Stomach (tissue), 8 donors: ENCODE measurements at regions not wholly inside any gene's neighbourhood (a gene's known extent, or its start where the extent isn't known, plus 50 kb on each side); places are given as distances from the start of the nearest gene placed in this dataset.

Source experiments
- DNase-seq, 2 donors: peaks; one replicate each; pipeline versions ENCODE4 v3.0.0 to v3.0.0-alpha.2; 2013 to 2019
- H3K27ac ChIP-seq, 5 donors: fragments of 200-600 bp in 4 of 5; sonication (generic) in 4 of 5; one replicate each; pipeline ENCODE4 v1.5.1; 2013 to 2019; ENCODE audit warnings: mild to moderate bottlenecking in 1 of 5, moderate library complexity in 1 of 5
- H3K27me3 ChIP-seq, 3 donors: fragments of 200-600 bp; sonication (generic); one replicate each; pipeline ENCODE4 v1.5.1; 2017 to 2019; ENCODE audit warnings: mixed run types in 1 of 3
- H3K36me3 ChIP-seq, 4 donors: fragments of 200-600 bp; sonication (generic); 1 replicate in 3 of 4; 2 replicates in 1 of 4; pipeline ENCODE4 v1.5.1; 2016 to 2019
- H3K4me1 ChIP-seq, 4 donors: fragments of 200-600 bp; sonication (generic); one replicate each; pipeline ENCODE4 v1.5.1; 2016 to 2019
- H3K4me3 ChIP-seq, 4 donors: fragments of 200-600 bp; sonication (generic) in 3 of 4; one replicate each; pipeline ENCODE4 v1.5.1; 2016 to 2019; ENCODE audit warnings: mild to moderate bottlenecking in 1 of 4
- H3K9me3 ChIP-seq, 4 donors: fragments of 200-600 bp; sonication (generic); one replicate each; pipeline ENCODE4 v1.5.1; 2016 to 2019
- CTCF ChIP-seq, 7 experiments: fragments of 450-650 bp in 4 of 7; fragments of 200-600 bp in 3 of 7; sonication (generic) in 3 of 7; IDR thresholded peaks; one replicate each; pipeline ENCODE4 v1.5.1; 2016 to 2019; ENCODE audit warnings: antibody characterized with exemption in 7 of 7, control low read depth in 2 of 7, mild to moderate bottlenecking in 1 of 7
- EP300 ChIP-seq: sonication (generic); formaldehyde crosslinking; IDR thresholded peaks from one replicate; pipeline ENCODE4 v1.6.1; 2017; ENCODE audit warnings: antibody characterized with exemption
- POLR2A ChIP-seq, 4 donors: fragments of 450-650 bp; IDR thresholded peaks; one replicate each; pipeline ENCODE4 v1.6.1; 2016; ENCODE audit warnings: antibody characterized with exemption in 4 of 4, control low read depth in 2 of 4, mild to moderate bottlenecking in 1 of 4, moderate library complexity in 1 of 4
- POLR2AphosphoS5 ChIP-seq, 3 donors: sonication (generic); formaldehyde crosslinking; IDR thresholded peaks; one replicate each; pipeline ENCODE4 v1.6.1; 2016; ENCODE audit warnings: antibody characterized with exemption in 3 of 3
- WGBS, 5 donors: extraction: QIAGEN DNeasy Blood & Tissue Kit in 3 of 5; methylation state at CpG; one replicate each; pipeline versions ENCODE4 v1.1.5 to v1.1.7; 2013 to 2018; 5-methylcytosine and 5-hydroxymethylcytosine counted together
- intact Hi-C: fragments of 100-400 bp; cut with DNase I; formaldehyde crosslinking; loops from one replicate; pipeline ENCODE4 v1.15.1; 2023; ENCODE audit warnings: low total_unique reads
- donor health status: healthy with polysubstance abuse.
- donor health status: Bipolar disorder and iron deficiency.
- donor health status: healthy.

- Histone ChIP-seq H3K4me3 (no peak overlapping the region), H3K27ac (no peak overlapping the region), H3K4me1 (peaks cover 0 to 4% (median 0%) of the 10 kb centered on the region in 4 donors), H3K36me3 (no peaks in the 10 kb centered on the region), H3K9me3 (peaks cover 0 to 7% (median 4%) of the 10 kb centered on the region in 4 donors), H3K27me3 (no peaks in the 10 kb centered on the region)
- 49 to 63% (median 59%) methylated on average over 3 of the region's 3 CpGs for whole genome bisulfite sequencing, 5 donors
- DNase-seq: no peak
- intact Hi-C loops: no loop called here
- TF ChIP-seq EP300: no peak
- TF ChIP-seq POLR2AphosphoS5 (IDR thresholded peaks at IDR 0.05): peak in 2 of 3 donors; percentile 24 to 73
Measured at GRCh38 chr4:99763635-99764101, 53.0 kb upstream of the DAPP1 start.

GRCh38 chr4:99762728-99763127, 53.9 kb upstream of the DAPP1 start:
- no peak overlapping the region for H3K4me3 ChIP-seq
- H3K9me3 ChIP-seq: peaks cover 0 to 7% (median 4%) of the 10 kb centered on the region in 4 donors
- H3K4me1 ChIP-seq: peaks cover 0 to 4% (median 0%) of the 10 kb centered on the region in 4 donors
- WGBS, 5 donors: 82 to 93% (median 86%) methylated on average over 3 of the region's 3 CpGs
- DNase-seq: no peak
- H3K27ac ChIP-seq: no peak overlapping the region
- H3K27me3 ChIP-seq: no peaks in the 10 kb centered on the region
- H3K36me3 ChIP-seq: no peaks in the 10 kb centered on the region
- intact Hi-C loops: no loop called here
- TF ChIP-seq CTCF (IDR thresholded peaks at IDR 0.05): no peak
- no peak for TF ChIP-seq POLR2A (IDR thresholded peaks at IDR 0.05)
- TF ChIP-seq EP300: no peak
- TF ChIP-seq POLR2AphosphoS5 (IDR thresholded peaks at IDR 0.05): no peak

DNA sequence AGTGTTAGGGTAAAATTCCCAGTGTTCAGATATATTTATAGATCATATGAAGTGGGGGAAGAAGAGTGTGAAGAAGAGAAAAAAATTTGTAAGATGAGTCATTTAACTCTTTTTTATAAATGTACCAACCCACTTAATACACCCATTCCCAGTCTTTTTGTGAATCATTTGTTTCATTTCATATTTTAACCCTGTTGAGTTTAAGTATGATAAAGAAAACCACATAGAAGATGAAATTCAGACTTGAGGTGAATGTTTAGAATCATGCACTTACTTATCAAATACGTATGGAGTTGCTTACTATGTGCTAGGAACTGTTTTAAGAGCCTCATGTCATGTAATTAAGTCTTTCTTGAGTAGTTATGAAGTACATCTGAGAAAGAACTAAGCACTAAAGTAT, 56.6 kb upstream of the DAPP1 start:
- peaks cover 0 to 4% (median 2%) of the 10 kb centered on the region in 4 donors for H3K9me3 ChIP-seq
- H3K27me3 ChIP-seq: no peaks in the 10 kb centered on the region
- no peak overlapping the region for H3K4me3 ChIP-seq
- WGBS, 5 donors: 51 to 81% (median 60%) methylated on average over 1 of the region's 1 CpG
- no peaks in the 10 kb centered on the region for H3K36me3 ChIP-seq
- no peak for DNase-seq
- H3K27ac ChIP-seq: no peak overlapping the region
- TF ChIP-seq POLR2A (IDR thresholded peaks at IDR 0.05): no peak
- TF ChIP-seq CTCF (IDR thresholded peaks at IDR 0.05): no peak
- TF ChIP-seq EP300: no peak
- TF ChIP-seq POLR2AphosphoS5 (IDR thresholded peaks at IDR 0.05): no peak
- intact Hi-C loops: no loop called here
- peaks cover 0 to 7% (median 4%) of the 10 kb centered on the region in 4 donors for H3K4me1 ChIP-seq

DNA sequence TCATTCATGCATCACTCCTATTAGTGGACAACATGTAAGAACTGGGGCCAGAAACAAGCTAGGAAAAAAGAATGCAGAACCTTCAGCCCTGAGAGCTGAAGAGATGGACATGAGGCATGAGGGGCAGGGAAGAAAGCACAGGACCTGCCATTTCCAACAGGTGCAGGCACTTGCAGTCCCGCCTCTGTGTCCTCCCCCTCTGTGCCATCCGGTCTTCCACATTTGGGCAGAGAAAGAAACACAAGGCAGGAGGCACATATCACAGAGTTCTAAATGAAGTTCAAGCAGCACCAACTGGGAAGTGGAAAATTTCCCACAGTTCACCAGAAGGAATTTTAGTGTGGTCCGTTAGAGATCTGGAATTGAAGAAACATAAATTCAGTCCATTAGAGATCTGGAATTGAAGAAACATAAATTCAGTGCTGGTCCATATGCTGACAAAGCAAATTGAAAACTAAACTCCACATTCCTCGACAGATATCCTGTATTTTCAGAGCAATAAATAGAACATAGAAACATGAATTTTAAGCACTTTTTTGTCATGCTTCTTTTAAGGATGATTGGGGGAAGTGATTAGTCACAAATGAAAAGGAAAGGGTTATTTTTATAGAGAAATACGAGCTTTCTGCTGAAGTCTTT, 57.2 kb upstream of the DAPP1 start:
- WGBS, 5 donors: 52 to 63% (median 62%) methylated on average over 5 of the region's 5 CpGs
- no peak for DNase-seq
- no peak overlapping the region for H3K4me3 ChIP-seq
- intact Hi-C loops: no loop called here
- no peak overlapping the region for H3K27ac ChIP-seq
- peaks cover 0 to 9% (median 4%) of the 10 kb centered on the region in 4 donors for H3K4me1 ChIP-seq
- no peaks in the 10 kb centered on the region for H3K27me3 ChIP-seq
- no peaks in the 10 kb centered on the region for H3K36me3 ChIP-seq
- no peaks in the 10 kb centered on the region for H3K9me3 ChIP-seq
- TF ChIP-seq POLR2A (IDR thresholded peaks at IDR 0.05): no peak
- TF ChIP-seq POLR2AphosphoS5 (IDR thresholded peaks at IDR 0.05): no peak
- no peak for TF ChIP-seq CTCF (IDR thresholded peaks at IDR 0.05)
- no peak for TF ChIP-seq EP300
